ENCODE measurements at regions not wholly inside any gene's neighbourhood (a gene's known extent, or its start where the extent isn't known, plus 50 kb on each side); places are given as distances from the start of the nearest gene placed in this dataset.

GRCh38 chr5:158212917-158213316, 354.0 kb upstream of the CLINT1 start:
- H3K27ac ChIP-seq (replicated peaks in 1 of 4), result no peak overlapping the region
- peak; percentile 14 for DNase-seq (ENCODE audit: extremely low spot score)
- no peaks in the 10 kb centered on the region for H3K4me1 ChIP-seq
- no peaks in the 10 kb centered on the region for H3K27me3 ChIP-seq
- H3K36me3 ChIP-seq, result no peaks in the 10 kb centered on the region
- no peak for TF ChIP-seq EP300 (IDR thresholded peaks at IDR 0.05)
- no peak for TF ChIP-seq POLR2AphosphoS5 (IDR thresholded peaks at IDR 0.05)
- no peak for TF ChIP-seq POLR2A (IDR thresholded peaks at IDR 0.05; ENCODE audit: low read depth)
- TF ChIP-seq CTCF (IDR thresholded peaks at IDR 0.05), result no peak
- H3K4me3 ChIP-seq, result no peak overlapping the region
- no peaks in the 10 kb centered on the region for H3K9me3 ChIP-seq
- intact Hi-C loops (cut with DNase I), result no loop called here
- WGBS, result 83% methylated on average over 3 of the region's 3 CpGs

- no peak for TF ChIP-seq CTCF (IDR thresholded peaks at IDR 0.05)
- TF ChIP-seq POLR2A (IDR thresholded peaks at IDR 0.05; ENCODE audit: low read depth), result no peak
- no peak for TF ChIP-seq EP300 (IDR thresholded peaks at IDR 0.05)
- no peak for TF ChIP-seq POLR2AphosphoS5 (IDR thresholded peaks at IDR 0.05)
- Histone ChIP-seq H3K9me3 (no peaks in the 10 kb centered on the region), H3K4me1 (no peaks in the 10 kb centered on the region), H3K4me3 (no peak overlapping the region), H3K27ac (replicated peaks in 1 of 4) (no peak overlapping the region), H3K36me3 (no peaks in the 10 kb centered on the region), H3K27me3 (no peaks in the 10 kb centered on the region)
- DNase-seq (ENCODE audit: extremely low spot score), result peak; percentile 17
- 68% methylated on average over 2 of the region's 2 CpGs for WGBS
- intact Hi-C loops (cut with DNase I), result no loop called here
Observed at GRCh38 chr5:158212237-158212636, 353.3 kb upstream of the CLINT1 start.

- no peak for TF ChIP-seq POLR2AphosphoS5 (IDR thresholded peaks at IDR 0.05)
- no peak for TF ChIP-seq EP300 (IDR thresholded peaks at IDR 0.05)
- no peak for TF ChIP-seq CTCF (IDR thresholded peaks at IDR 0.05)
- no peak for TF ChIP-seq POLR2A (IDR thresholded peaks at IDR 0.05; ENCODE audit: low read depth)
- H3K27me3 ChIP-seq, result no peaks in the 10 kb centered on the region
- no peaks in the 10 kb centered on the region for H3K36me3 ChIP-seq
- 90% methylated on average over 5 of the region's 5 CpGs for WGBS
- no peak overlapping the region for H3K4me3 ChIP-seq
- DNase-seq (ENCODE audit: extremely low spot score), result peak; percentile 53
- H3K9me3 ChIP-seq, result no peaks in the 10 kb centered on the region
- no peak overlapping the region for H3K27ac ChIP-seq (replicated peaks in 1 of 4)
- no peaks in the 10 kb centered on the region for H3K4me1 ChIP-seq
- intact Hi-C loops (cut with DNase I), result no loop called here
Observed at GRCh38 chr5:158209219-158209908, 350.4 kb upstream of the CLINT1 start.

- Histone ChIP-seq H3K27ac (replicated peaks in 1 of 4) (no peak overlapping the region), H3K4me1 (no peaks in the 10 kb centered on the region), H3K4me3 (no peak overlapping the region), H3K9me3 (no peaks in the 10 kb centered on the region), H3K27me3 (no peaks in the 10 kb centered on the region), H3K36me3 (no peaks in the 10 kb centered on the region)
- DNase-seq (ENCODE audit: extremely low spot score), result peak; percentile 66
- intact Hi-C loops (cut with DNase I), result no loop called here
- TF ChIP-seq POLR2A (IDR thresholded peaks at IDR 0.05; ENCODE audit: low read depth) (no peak), CTCF (IDR thresholded peaks at IDR 0.05) (no peak), EP300 (IDR thresholded peaks at IDR 0.05) (no peak), POLR2AphosphoS5 (IDR thresholded peaks at IDR 0.05) (no peak)
- WGBS, result 94% methylated on average over 9 of the region's 10 CpGs
Observed at GRCh38 chr5:158207733-158208132, 348.8 kb upstream of the CLINT1 start.

GRCh38 chr5:158205992-158206391, 347.0 kb upstream of the CLINT1 start:
- peak; percentile 8 for DNase-seq (ENCODE audit: extremely low spot score)
- Histone ChIP-seq H3K36me3 (no peaks in the 10 kb centered on the region), H3K27me3 (no peaks in the 10 kb centered on the region), H3K4me1 (no peaks in the 10 kb centered on the region), H3K9me3 (no peaks in the 10 kb centered on the region), H3K27ac (replicated peaks in 1 of 4) (no peak overlapping the region), H3K4me3 (no peak overlapping the region)
- TF ChIP-seq POLR2AphosphoS5 (IDR thresholded peaks at IDR 0.05) (no peak), EP300 (IDR thresholded peaks at IDR 0.05) (no peak), CTCF (IDR thresholded peaks at IDR 0.05) (no peak)
- intact Hi-C loops (cut with DNase I), result no loop called here
- 89% methylated on average over 2 of the region's 2 CpGs for whole genome bisulfite sequencing

All from esophagus muscularis mucosa (tissue), 4 donors.